NOMO-1 treated with dmso at 0.1 percent for 144 hours (cell line): ENCODE measurements at regions not wholly inside any gene's neighbourhood (a gene's known extent, or its start where the extent isn't known, plus 50 kb on each side); places are given as distances from the start of the nearest gene placed in this dataset.
A peak's percentile ranks its signal among the peaks of the same experiment; 100 is the strongest.

ENCODE experiments used
- DNase-seq: peaks from one replicate; lab custom pipeline; 2025; ENCODE audit not compliant: unreplicated experiment; lab: John Stamatoyannopoulos, UW

- peak; percentile 24 for DNase-seq
Measured at GRCh38 chr1:191953526-191953925, 204.7 kb upstream of the RGS18 start.

GRCh38 chr1:191959856-191960255, 198.4 kb upstream of the RGS18 start:
- no peak for DNase-seq

GRCh38 chr1:191963286-191963685, 195.0 kb upstream of the RGS18 start:
- no peak for DNase-seq

GRCh38 chr1:191963781-191964455, 194.3 kb upstream of the RGS18 start:
- DNase-seq, result no peak

- no peak for DNase-seq
Measured at GRCh38 chr1:191969290-191969689, 189.0 kb upstream of the RGS18 start.

- DNase-seq, result no peak
Measured at GRCh38 chr1:191970116-191970515, 188.1 kb upstream of the RGS18 start.

- DNase-seq, result no peak
Measured at GRCh38 chr1:191971447-191971846, 186.8 kb upstream of the RGS18 start.

- DNase-seq, result no peak
Measured at GRCh38 chr1:191974004-191974403, 184.3 kb upstream of the RGS18 start.

- no peak for DNase-seq
Measured at GRCh38 chr1:191977874-191978506, 180.3 kb upstream of the RGS18 start.

GRCh38 chr1:191984856-191985255, 173.4 kb upstream of the RGS18 start:
- DNase-seq, result no peak

- DNase-seq, result no peak
Measured at GRCh38 chr1:191992118-191992517, 166.1 kb upstream of the RGS18 start.

GRCh38 chr1:191993549-191993948, 164.7 kb upstream of the RGS18 start:
- DNase-seq, result no peak

- DNase-seq, result no peak
Measured at GRCh38 chr1:192002063-192002462, 156.2 kb upstream of the RGS18 start.

GRCh38 chr1:192003295-192004077, 154.8 kb upstream of the RGS18 start:
- no peak for DNase-seq

- DNase-seq, result no peak
Measured at GRCh38 chr1:192005976-192006375, 152.3 kb upstream of the RGS18 start.

GRCh38 chr1:192008281-192008825, 149.9 kb upstream of the RGS18 start:
- no peak for DNase-seq

GRCh38 chr1:192010406-192010805, 147.9 kb upstream of the RGS18 start:
- DNase-seq, result peak; percentile 21

GRCh38 chr1:192011525-192011924, 146.7 kb upstream of the RGS18 start:
- DNase-seq, result no peak

- no peak for DNase-seq
Measured at GRCh38 chr1:192022827-192023226, 135.4 kb upstream of the RGS18 start.

GRCh38 chr1:192024881-192025280, 133.4 kb upstream of the RGS18 start:
- DNase-seq, result no peak

- DNase-seq, result no peak
Measured at GRCh38 chr1:192038567-192038966, 119.7 kb upstream of the RGS18 start.

- DNase-seq, result no peak
Measured at GRCh38 chr1:192045131-192045530, 113.1 kb upstream of the RGS18 start.
